ENCODE measurements at regions not wholly inside any gene's neighbourhood (a gene's known extent, or its start where the extent isn't known, plus 50 kb on each side); places are given as distances from the start of the nearest gene placed in this dataset.

- ATAC-seq (no peak), DNase-seq (no peak)
These were observed 337.3 kb upstream of the HS3ST1 start for GRCh38 chr4:11765849-11766453.

- ATAC-seq (no peak), DNase-seq (no peak)
These were observed 319.6 kb upstream of the HS3ST1 start for GRCh38 chr4:11748164-11748872.

GRCh38 chr4:11746734-11747133, 318.0 kb upstream of the HS3ST1 start:
- DNase-seq (no peak), ATAC-seq (no peak)

GRCh38 chr4:11743976-11744375, 315.3 kb upstream of the HS3ST1 start:
- ATAC-seq, result no peak
- DNase-seq, result no peak

DNA sequence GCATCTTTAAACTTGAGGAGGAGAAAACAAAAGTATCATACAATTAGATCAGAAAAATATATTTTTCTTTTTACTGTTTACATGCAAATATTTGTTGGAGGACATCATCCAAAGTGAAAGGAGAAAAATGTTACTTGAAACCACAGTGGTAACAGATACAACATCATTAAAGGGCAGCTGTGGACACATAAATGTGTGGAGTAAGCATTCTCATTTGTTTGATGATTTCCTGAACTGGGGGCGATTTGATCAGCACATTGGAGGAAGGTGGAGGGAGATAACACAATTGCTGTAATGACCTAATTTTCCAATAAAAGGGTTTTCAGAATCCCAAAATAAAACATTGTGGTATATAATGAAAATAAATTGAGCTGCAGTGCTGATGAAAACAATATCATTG, 314.5 kb upstream of the HS3ST1 start:
- no peak for DNase-seq
- ATAC-seq, result no peak

GRCh38 chr4:11741190-11741652, 312.5 kb upstream of the HS3ST1 start:
- ATAC-seq (no peak), DNase-seq (no peak)

- DNase-seq (no peak), ATAC-seq (no peak)
These were observed 311.3 kb upstream of the HS3ST1 start for GRCh38 chr4:11739992-11740391.

- DNase-seq (no peak), ATAC-seq (no peak)
These were observed 308.3 kb upstream of the HS3ST1 start for GRCh38 chr4:11736978-11737377.

- DNase-seq, result no peak
These were observed 307.0 kb upstream of the HS3ST1 start for GRCh38 chr4:11735651-11736050.

GRCh38 chr4:11732155-11732554, 303.5 kb upstream of the HS3ST1 start:
- DNase-seq (no peak), ATAC-seq (no peak)

More at GRCh38 chr4:11735651-11736050, 307.0 kb upstream of the HS3ST1 start:
- ATAC-seq, result no peak

GRCh38 chr4:11730545-11730944, 301.9 kb upstream of the HS3ST1 start:
- no peak for DNase-seq
- no peak for ATAC-seq

DNA sequence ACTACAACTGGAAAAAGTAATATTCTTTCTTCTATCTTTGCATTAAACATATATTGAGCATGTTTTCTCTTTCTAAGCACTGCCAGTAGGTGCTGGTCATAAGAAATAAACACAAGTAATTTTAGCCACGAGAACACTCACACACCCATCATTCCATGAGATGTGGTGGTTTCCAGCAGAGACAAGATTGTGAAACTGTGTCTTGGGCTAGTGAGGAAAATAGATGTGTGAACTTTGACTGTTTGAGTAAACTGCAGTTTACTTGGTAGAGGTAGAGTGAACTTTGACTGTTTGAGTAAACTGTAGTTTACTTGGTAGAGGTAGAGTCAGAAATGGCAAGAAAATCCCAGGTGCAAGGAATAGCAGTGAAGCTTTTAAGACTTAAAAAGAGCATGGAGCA, 300.9 kb upstream of the HS3ST1 start:
- ATAC-seq (no peak), DNase-seq (no peak)

DNA sequence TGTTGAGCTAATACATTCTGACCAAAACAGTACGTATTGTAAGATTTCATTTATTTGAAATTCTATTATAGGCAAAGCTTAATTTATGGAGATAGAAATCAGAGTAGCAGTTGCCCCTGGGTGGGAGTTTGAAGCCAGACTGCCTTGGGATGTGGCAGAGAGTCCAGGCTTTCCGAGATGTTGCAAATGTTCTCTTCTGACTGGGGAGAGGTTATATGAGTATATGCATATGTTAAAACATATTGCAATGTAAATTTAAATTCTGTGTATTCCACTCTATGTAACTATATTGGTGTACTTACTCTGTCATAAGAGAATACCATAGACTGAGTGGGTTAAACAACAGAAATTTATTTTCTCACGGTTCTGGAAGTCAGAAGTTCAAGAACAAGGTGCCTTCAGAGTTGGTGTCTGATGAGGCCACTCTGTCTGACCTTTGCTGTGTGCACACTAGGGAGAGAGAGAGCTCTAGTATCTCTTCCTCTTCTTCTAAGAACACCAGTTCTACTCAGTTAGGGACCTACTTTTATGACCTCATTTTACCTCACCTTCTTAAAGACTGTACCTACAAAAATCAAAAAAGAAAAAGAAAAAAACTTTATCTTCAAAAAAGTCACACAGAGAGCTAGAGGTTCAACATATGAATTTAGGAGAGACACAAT, 299.3 kb upstream of the HS3ST1 start:
- ATAC-seq, result no peak
- no peak for DNase-seq

DNA sequence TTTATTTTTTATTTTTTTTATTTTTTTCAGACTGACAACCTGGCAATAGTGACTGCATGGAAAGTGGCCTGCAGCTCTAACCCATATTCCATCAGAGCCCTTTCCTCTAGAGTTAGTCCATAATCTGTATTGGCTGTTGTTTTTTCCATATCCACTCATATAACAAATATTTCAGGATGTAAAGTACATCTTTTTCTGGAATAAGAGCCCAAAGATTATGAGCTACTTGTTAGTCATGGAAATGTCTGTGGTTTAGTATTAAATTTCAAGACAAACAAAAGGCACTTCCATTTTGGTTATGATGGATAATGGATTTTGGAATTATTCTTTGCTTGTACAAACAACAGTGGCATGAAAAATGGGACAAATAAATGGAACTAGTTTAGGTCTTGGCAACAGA, 296.0 kb upstream of the HS3ST1 start:
- no peak for DNase-seq
- ATAC-seq, result no peak

DNA sequence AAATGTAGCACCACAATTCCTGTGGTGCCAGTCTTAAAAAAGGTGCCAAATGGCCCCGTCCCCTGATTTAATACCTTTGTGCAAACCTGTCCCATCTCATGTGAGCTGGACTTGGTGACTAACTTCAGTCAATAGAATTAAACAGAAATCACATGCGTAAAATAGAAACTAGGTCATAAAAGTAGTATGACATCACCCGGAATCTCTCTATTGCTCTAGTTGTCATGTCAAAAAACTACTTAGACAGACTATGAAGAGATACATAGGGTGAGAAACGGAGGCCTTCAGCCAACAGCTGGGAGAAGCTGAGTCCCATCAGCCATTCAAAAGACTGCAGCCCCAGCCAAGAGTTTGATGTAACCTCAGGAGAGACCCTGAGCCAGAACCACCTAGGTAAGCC, 293.5 kb upstream of the HS3ST1 start:
- no peak for ATAC-seq

GRCh38 chr4:11720292-11720691, 291.6 kb upstream of the HS3ST1 start:
- no peak for DNase-seq
- no peak for ATAC-seq

More for the DNA sequence above, 293.5 kb upstream of the HS3ST1 start:
- DNase-seq, result no peak

GRCh38 chr4:11719879-11720278, 291.2 kb upstream of the HS3ST1 start:
- ATAC-seq (no peak), DNase-seq (no peak)

DNA sequence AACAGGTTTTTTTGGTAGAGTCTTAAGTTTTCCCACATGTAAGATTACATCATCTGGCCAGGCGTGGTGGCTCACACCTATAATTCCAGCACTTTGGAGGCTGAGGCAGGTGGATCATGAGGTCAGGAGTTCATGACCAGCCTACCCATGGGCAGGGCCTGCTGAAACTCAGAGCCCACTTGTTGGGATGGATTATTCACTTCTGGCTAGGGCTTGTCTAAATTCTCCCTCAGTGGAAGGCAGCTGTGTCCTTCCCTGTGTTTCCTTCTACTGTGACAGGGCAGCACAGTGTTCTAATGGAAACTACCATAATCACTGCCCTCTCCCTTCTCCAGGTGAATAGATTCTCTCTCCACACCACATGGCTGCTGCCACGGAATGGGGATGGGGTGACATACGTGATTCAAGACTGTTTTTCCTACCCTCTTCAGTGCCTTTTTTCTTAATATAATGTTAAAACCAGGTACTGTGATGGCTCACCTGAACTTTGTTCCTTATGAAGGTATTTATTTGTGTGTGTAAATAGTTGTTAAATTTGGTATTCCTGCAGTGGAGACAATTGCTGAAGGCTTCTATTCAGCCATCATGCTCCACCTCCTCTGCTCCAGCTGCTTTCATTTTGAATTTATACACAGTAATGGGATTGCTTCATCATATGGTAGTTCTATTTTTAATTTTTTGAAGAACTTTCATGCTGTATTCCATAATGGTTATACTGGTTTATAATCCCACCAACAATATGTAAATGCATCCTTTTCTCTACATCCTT, 287.2 kb upstream of the HS3ST1 start:
- DNase-seq (no peak), ATAC-seq (no peak)

GRCh38 chr4:11710453-11711093, 281.9 kb upstream of the HS3ST1 start:
- no peak for ATAC-seq
- DNase-seq, result no peak

- ATAC-seq, result no peak
- DNase-seq, result no peak
These were observed 275.6 kb upstream of the HS3ST1 start for GRCh38 chr4:11704186-11704830.

DNA sequence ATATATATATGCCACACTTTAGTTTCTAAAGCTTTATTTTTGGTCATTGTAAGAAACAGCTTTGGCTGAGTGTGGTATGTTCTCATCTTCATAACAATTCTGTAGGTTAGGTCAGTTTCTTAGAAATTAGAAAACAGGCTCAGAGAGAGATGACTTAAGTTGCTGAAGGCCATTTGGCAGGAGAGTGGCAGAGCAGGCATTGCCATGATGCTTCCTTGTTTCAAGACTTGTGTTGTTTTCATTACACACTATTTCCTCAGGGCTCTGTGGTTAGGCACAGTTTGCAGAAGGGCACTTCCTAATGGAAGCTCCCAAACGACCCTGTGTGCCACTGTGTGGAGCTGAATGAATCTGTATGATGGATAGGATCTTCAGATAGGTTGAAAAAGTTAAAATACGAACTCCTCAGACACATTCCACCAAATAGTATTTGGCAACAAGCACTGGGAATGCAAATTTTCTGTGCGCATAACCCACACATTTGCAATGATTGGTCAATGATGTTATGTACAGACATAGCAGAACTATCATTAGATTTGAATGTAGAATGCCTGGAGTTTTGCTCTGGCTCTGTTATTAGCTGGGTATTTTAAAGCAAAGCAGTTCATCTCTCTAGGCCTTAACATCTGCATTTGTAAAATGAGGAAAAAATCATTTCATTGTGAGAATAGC, 274.3 kb upstream of the HS3ST1 start:
- ATAC-seq, result no peak
- no peak for DNase-seq

All from stimulated activated naive CD8-positive, alpha-beta T cell treated with anti-CD3 and anti-CD28 coated beads, Interleukin-15, Interleukin-2, amounts not matched to agents 100 U/mL and 50 U/mL, for 24 hours (primary cell).